GM12892 (cell line): ENCODE measurements at regions not wholly inside any gene's neighbourhood (a gene's known extent, or its start where the extent isn't known, plus 50 kb on each side); places are given as distances from the start of the nearest gene placed in this dataset.

Experiments used
- POLR2A ChIP-seq: IDR thresholded peaks from 2 replicates; pipeline ENCODE4 v1.6.1; 2011; ENCODE audit warnings: low read depth, low read length, control low read depth
- POLR2AphosphoS5 ChIP-seq: IDR thresholded peaks from 2 replicates; pipeline ENCODE4 v1.6.1; 2011; ENCODE audit warnings: low read depth, low read length, control low read depth

GRCh38 chr4:79603681-79604080 lies 195.7 kb upstream of the GK2 start:
- TF ChIP-seq POLR2A (no peak), POLR2AphosphoS5 (no peak)
